Type B pancreatic cell (in vitro differentiated cells): ENCODE measurements at regions not wholly inside any gene's neighbourhood (a gene's known extent, or its start where the extent isn't known, plus 50 kb on each side); places are given as distances from the start of the nearest gene placed in this dataset.

ENCODE experiments used
- DNase-seq: peaks from one replicate; pipeline ENCODE4 v3.0.0; 2021; ENCODE audit warnings: mixed read lengths; ENCODE audit not compliant: unreplicated experiment; ENCODE audit errors: extremely low spot score
- H3K27ac Mint-ChIP-seq: 2 replicates; pipeline ENCODE4 v1.8.0; 2021; ENCODE audit warnings: mild to moderate bottlenecking, mixed read lengths
- H3K27me3 Mint-ChIP-seq: 2 replicates; pipeline ENCODE4 v1.8.0; 2021; ENCODE audit warnings: mixed read lengths
- H3K36me3 Mint-ChIP-seq: 2 replicates; pipeline ENCODE4 v1.8.0; 2021; ENCODE audit warnings: mixed read lengths
- H3K4me1 Mint-ChIP-seq: one replicate; pipeline ENCODE4 v1.8.0; 2021; ENCODE audit warnings: mixed read lengths; ENCODE audit not compliant: unreplicated experiment
- H3K4me3 Mint-ChIP-seq: 2 replicates; pipeline ENCODE4 v1.8.0; 2021; ENCODE audit warnings: mild to moderate bottlenecking, mixed read lengths
- H3K9me3 Mint-ChIP-seq: 2 replicates; pipeline ENCODE4 v1.8.0; 2021; ENCODE audit warnings: mixed read lengths
- CTCF ChIP-seq: fragments of 200-600 bp; sonication (generic); conservative IDR thresholded peaks from 2 replicates; pipeline ENCODE4 v1.5.0; 2021; ENCODE audit warnings: antibody characterized with exemption, mild to moderate bottlenecking

DNA sequence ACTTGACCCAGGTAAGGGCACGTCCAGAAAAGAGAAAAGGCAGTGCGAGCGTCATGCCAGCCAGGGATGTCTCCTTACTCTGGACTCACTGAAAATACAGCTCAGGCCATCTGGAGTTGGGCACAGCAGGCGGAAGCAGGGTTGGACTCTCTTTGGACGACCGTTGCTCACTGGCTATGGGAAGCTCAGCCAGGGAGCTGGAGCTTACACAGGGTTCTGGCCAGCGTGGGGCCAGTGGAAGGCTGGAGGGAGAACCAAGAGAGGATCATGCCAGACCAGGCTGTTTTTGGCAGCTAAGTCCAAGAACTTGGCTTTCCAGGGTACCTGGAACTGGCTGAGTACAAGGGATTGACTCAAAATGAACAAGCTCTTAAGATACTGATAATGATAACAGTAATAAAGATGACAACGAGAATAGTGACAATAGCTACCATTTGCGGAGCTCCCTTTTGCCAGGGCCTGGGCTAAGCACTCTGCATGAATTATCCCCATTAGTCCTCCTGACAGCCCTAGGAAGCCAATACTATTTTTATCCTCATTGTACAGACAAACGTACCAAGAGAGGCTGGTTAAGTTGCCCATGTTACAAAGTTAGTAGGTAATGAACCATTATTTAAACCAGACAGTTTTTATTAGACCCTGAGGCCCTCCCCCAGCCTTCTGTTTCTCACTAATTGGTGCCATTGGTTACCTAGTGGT is 177.6 kb downstream of the PTPN20 start:
- no peak overlapping the region for H3K27ac Mint-ChIP-seq
- H3K27me3 Mint-ChIP-seq = peaks cover 7% of the 10 kb centered on the region
- H3K36me3 Mint-ChIP-seq = no peaks in the 10 kb centered on the region
- DNase-seq = no peak
- TF ChIP-seq CTCF = no peak
- H3K9me3 Mint-ChIP-seq = peaks cover 6% of the 10 kb centered on the region
- H3K4me1 Mint-ChIP-seq = no peaks in the 10 kb centered on the region
- H3K4me3 Mint-ChIP-seq = no peak overlapping the region

DNA sequence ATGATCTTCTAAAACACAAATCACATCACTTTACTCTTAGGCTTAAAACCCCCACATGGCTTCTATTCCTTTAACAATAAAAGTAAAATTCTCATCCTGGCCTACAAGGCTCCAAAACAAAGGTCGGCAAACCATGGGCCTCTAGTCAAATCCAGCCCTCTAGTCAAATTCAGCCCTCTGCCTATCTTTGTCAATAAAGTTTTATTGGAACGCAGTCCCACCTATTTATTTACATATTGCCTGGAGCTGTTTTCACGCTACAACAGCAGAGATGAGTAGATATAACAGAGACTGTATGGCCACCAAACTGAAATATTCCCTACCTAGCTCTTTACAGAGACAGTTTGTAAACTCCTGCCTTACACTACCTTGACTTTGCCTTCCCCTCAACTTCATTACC is 178.8 kb downstream of the PTPN20 start:
- Mint-ChIP-seq H3K4me1 (no peaks in the 10 kb centered on the region), H3K4me3 (no peak overlapping the region), H3K36me3 (no peaks in the 10 kb centered on the region), H3K27ac (no peak overlapping the region), H3K27me3 (peaks cover 10% of the 10 kb centered on the region), H3K9me3 (peaks cover 6% of the 10 kb centered on the region)
- no peak for TF ChIP-seq CTCF
- no peak for DNase-seq

GRCh38 chr10:47090903-47091302 is 179.7 kb downstream of the PTPN20 start:
- DNase-seq = no peak
- no peak overlapping the region for H3K27ac Mint-ChIP-seq
- H3K36me3 Mint-ChIP-seq = no peaks in the 10 kb centered on the region
- H3K27me3 Mint-ChIP-seq = peaks cover 11% of the 10 kb centered on the region
- TF ChIP-seq CTCF = no peak
- H3K9me3 Mint-ChIP-seq = peaks cover 6% of the 10 kb centered on the region
- no peak overlapping the region for H3K4me3 Mint-ChIP-seq
- no peaks in the 10 kb centered on the region for H3K4me1 Mint-ChIP-seq

- no peak for DNase-seq
- H3K27me3 Mint-ChIP-seq = peaks cover 14% of the 10 kb centered on the region
- no peaks in the 10 kb centered on the region for H3K4me1 Mint-ChIP-seq
- H3K27ac Mint-ChIP-seq = no peak overlapping the region
- no peaks in the 10 kb centered on the region for H3K36me3 Mint-ChIP-seq
- peaks cover 6% of the 10 kb centered on the region for H3K9me3 Mint-ChIP-seq
- no peak overlapping the region for H3K4me3 Mint-ChIP-seq
- no peak for TF ChIP-seq CTCF
Measured at GRCh38 chr10:47091421-47091820, 180.2 kb downstream of the PTPN20 start.

DNA sequence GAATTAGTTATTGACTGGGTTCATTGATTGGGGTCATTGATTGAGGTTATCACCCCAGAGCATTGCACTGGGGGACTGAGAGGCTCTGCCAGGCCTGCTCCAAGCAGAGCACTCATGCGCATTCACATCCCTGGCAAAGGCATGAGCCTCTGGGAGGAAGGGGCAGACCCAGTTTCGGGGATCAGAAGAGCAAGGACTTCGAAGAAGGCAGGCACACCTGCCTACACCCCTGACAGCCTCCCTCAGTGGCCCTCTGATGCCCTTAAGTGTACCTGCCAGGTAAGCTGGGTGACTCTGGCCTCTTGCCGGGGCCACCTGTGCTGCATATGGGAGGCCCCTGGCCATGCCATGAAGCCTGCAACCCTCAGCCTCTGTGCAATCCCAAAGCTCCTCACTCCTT is 181.1 kb downstream of the PTPN20 start:
- Mint-ChIP-seq H3K27ac (no peak overlapping the region), H3K4me3 (no peak overlapping the region), H3K4me1 (no peaks in the 10 kb centered on the region), H3K9me3 (peaks cover 6% of the 10 kb centered on the region), H3K36me3 (no peaks in the 10 kb centered on the region), H3K27me3 (peaks cover 20% of the 10 kb centered on the region)
- no peak for TF ChIP-seq CTCF
- DNase-seq = no peak
